ENCODE measurements at regions not wholly inside any gene's neighbourhood (a gene's known extent, or its start where the extent isn't known, plus 50 kb on each side); places are given as distances from the start of the nearest gene placed in this dataset.
"Not testable (repeated sequence)": the region's sequence is repeated elsewhere in the genome, so short reads cannot be mapped to it uniquely, and the experiment has no call there.

- DNase-seq: no peak
Measured at GRCh38 chr2:160550048-160550447, 56.4 kb upstream of the RBMS1 start.

- DNase-seq: no peak
Measured at GRCh38 chr2:160551259-160551658, 57.7 kb upstream of the RBMS1 start.

GRCh38 chr2:160555420-160556071 is 61.9 kb upstream of the RBMS1 start:
- no peak for DNase-seq

GRCh38 chr2:160557903-160558302 is 64.3 kb upstream of the RBMS1 start:
- no peak for DNase-seq

- DNase-seq: no peak
Measured at GRCh38 chr2:160558531-160558930, 64.9 kb upstream of the RBMS1 start.

- DNase-seq: no peak
Measured at GRCh38 chr2:160561551-160562295, 68.1 kb upstream of the RBMS1 start.

- DNase-seq: no peak
Measured at GRCh38 chr2:160562730-160563129, 69.1 kb upstream of the RBMS1 start.

GRCh38 chr2:160564591-160564990 is 71.0 kb upstream of the RBMS1 start:
- DNase-seq: no peak

GRCh38 chr2:160565099-160565845 is 71.7 kb upstream of the RBMS1 start:
- no peak for DNase-seq

GRCh38 chr2:160566717-160567116 is 73.1 kb upstream of the RBMS1 start:
- DNase-seq: no peak

GRCh38 chr2:160568856-160569255 is 75.2 kb upstream of the RBMS1 start:
- no peak for DNase-seq

- no peak for DNase-seq
Measured at GRCh38 chr2:160570376-160570775, 76.8 kb upstream of the RBMS1 start.

- no peak for DNase-seq
Measured at GRCh38 chr2:160574468-160575140, 81.0 kb upstream of the RBMS1 start.

GRCh38 chr2:160575368-160575767 is 81.8 kb upstream of the RBMS1 start:
- no peak for DNase-seq

- DNase-seq: no peak
Measured at GRCh38 chr2:160576054-160576499, 82.5 kb upstream of the RBMS1 start.

GRCh38 chr2:160577081-160577480 is 83.5 kb upstream of the RBMS1 start:
- DNase-seq: not testable (repeated sequence)

- DNase-seq: no peak
Measured at GRCh38 chr2:160581035-160581434, 87.4 kb upstream of the RBMS1 start.

- no peak for DNase-seq
Measured at GRCh38 chr2:160581448-160581847, 87.8 kb upstream of the RBMS1 start.

GRCh38 chr2:160582081-160582480 is 88.5 kb upstream of the RBMS1 start:
- DNase-seq: no peak

- no peak for DNase-seq
Measured at GRCh38 chr2:160582490-160583145, 89.0 kb upstream of the RBMS1 start.

GRCh38 chr2:160583146-160583535 is 89.5 kb upstream of the RBMS1 start:
- no peak for DNase-seq

GRCh38 chr2:160583813-160584537 is 90.4 kb upstream of the RBMS1 start:
- no peak for DNase-seq

Measured in CD4-positive, alpha-beta T cell treated with Interleukin-21 for 1 hour (primary cell).